GM12878 (cell line): ENCODE measurements at regions not wholly inside any gene's neighbourhood (a gene's known extent, or its start where the extent isn't known, plus 50 kb on each side); places are given as distances from the start of the nearest gene placed in this dataset.

Source experiments
- ATAC-seq: fragments of 200-7000 bp; cut with Tn5 transposase; 3 replicates; pipeline ENCODE4 v1.9.1; 2020; ENCODE audit warnings: mild to moderate bottlenecking, moderate library complexity
- BruUV-seq: library from RNA; stranded (reverse); fragments of 400-500 nt; replicated peaks from 2 replicates; lab custom pipeline; 2021; lab: Mats Ljungman, UMichigan
- CTCF ChIA-PET: fragments of 300-600 bp; sonication (Branson Sonifier 250); formaldehyde crosslinking; extraction: SDS; loops from one replicate; lab custom pipeline; 2021; ENCODE audit warnings: inconsistent platforms; lab: Yijun Ruan, JAX
- POLR2A ChIA-PET: fragments of 350-600 bp; formaldehyde crosslinking; extraction: SDS; loops from one replicate; lab custom pipeline; 2021; ENCODE audit warnings: inconsistent platforms; lab: Charles Lee
- RAD21 ChIA-PET: fragments of 300-600 bp; sonication (Branson Sonifier 250); formaldehyde crosslinking; loops from one replicate; lab custom pipeline; 2023; ENCODE audit warnings: antibody characterized with exemption; ENCODE audit not compliant: unreplicated experiment; lab: Charles Lee
- SMC1A ChIA-PET: fragments of 300-600 bp; sonication (Branson Sonifier 250); formaldehyde crosslinking; loops from one replicate; lab custom pipeline; 2023; ENCODE audit not compliant: unreplicated experiment, uncharacterized antibody; lab: Charles Lee
- DNase-seq: peaks from one replicate; pipeline ENCODE4 v3.0.0-alpha.2; 2011; ENCODE audit warnings: low read depth, low spot score
- FAIRE-seq: peaks from 3 replicates; lab custom pipeline; 2011; peaks lifted over from hg19 to GRCh38; lab: Jason Lieb, UNC
- H2AFZ ChIP-seq: 2 replicates; pipeline ENCODE4 v1.6.0; 2011; ENCODE audit warnings: low read depth, low read length, control low read depth; ENCODE audit not compliant: control insufficient read depth
- H3K27ac ChIP-seq: 2 replicates; pipeline ENCODE4 v1.5.1; 2011; ENCODE audit warnings: control low read depth; ENCODE audit not compliant: control insufficient read depth, insufficient read depth
- H3K27me3 ChIP-seq, 2 experiments: replicated peaks in 1 of 2; 2 replicates each; pipeline versions ENCODE4 v1.6.0 to v1.6.1; 2011; ENCODE audit warnings: low read length in 1 of 2; ENCODE audit not compliant: control insufficient read depth in 2 of 2, insufficient read depth in 2 of 2
- H3K36me3 ChIP-seq, 2 experiments: 2 replicates each; pipeline ENCODE4 v1.5.1; 2011; ENCODE audit warnings: low read length in 1 of 2; ENCODE audit not compliant: control insufficient read depth in 2 of 2, insufficient read depth in 2 of 2
- H3K4me1 ChIP-seq: 2 replicates; pipeline ENCODE4 v1.6.1; 2011; ENCODE audit warnings: mild to moderate bottlenecking, low read length, moderate library complexity, mixed read lengths; ENCODE audit not compliant: control insufficient read depth, insufficient read depth
- H3K4me2 ChIP-seq: 2 replicates; pipeline ENCODE4 v1.6.0; 2011; ENCODE audit warnings: control low read depth; ENCODE audit not compliant: control insufficient read depth, insufficient read depth
- H3K4me3 ChIP-seq: fragments of 200-600 bp; sonication (generic); 2 replicates; pipeline ENCODE4 v1.5.1; 2016
- H3K79me2 ChIP-seq: 2 replicates; pipeline ENCODE4 v1.6.0; 2011; ENCODE audit warnings: low read length; ENCODE audit not compliant: control insufficient read depth, insufficient read depth
- H3K9ac ChIP-seq: 2 replicates; pipeline ENCODE4 v1.8.0; 2011; ENCODE audit warnings: low read length, control low read depth, mixed read lengths; ENCODE audit not compliant: control insufficient read depth, insufficient read depth
- H3K9me3 ChIP-seq: replicated peaks from 3 replicates; pipeline ENCODE4 v1.5.1; 2011; ENCODE audit warnings: mild to moderate bottlenecking, low read length; ENCODE audit not compliant: control insufficient read depth, insufficient read depth
- H4K20me1 ChIP-seq: 2 replicates; pipeline ENCODE4 v1.6.0; 2011; ENCODE audit not compliant: control insufficient read depth, insufficient read depth
- CREM ChIP-seq: IDR thresholded peaks from 2 replicates; pipeline ENCODE4 v1.6.1; 2014; ENCODE audit warnings: antibody characterized with exemption, low read depth
- CUX1 ChIP-seq: IDR thresholded peaks from 2 replicates; pipeline ENCODE4 v1.6.1; 2012; ENCODE audit warnings: improper control_type of control experiment, low read depth, low read length; ENCODE audit not compliant: insufficient replicate concordance
- E2F4 ChIP-seq: IDR thresholded peaks from 2 replicates; pipeline ENCODE4 v1.6.1; 2012; ENCODE audit warnings: low read depth, low read length, improper control_type of control experiment
- IKZF2 ChIP-seq, 2 experiments: fragments of 450-650 bp; IDR thresholded peaks; 2 replicates each; pipeline ENCODE4 v1.6.1; 2017; ENCODE audit warnings: mild to moderate bottlenecking in 2 of 2, moderate library complexity in 2 of 2
- JUNB ChIP-seq: IDR thresholded peaks from 2 replicates; pipeline ENCODE4 v1.6.1; 2016; ENCODE audit warnings: antibody characterized with exemption, mild to moderate bottlenecking
- SIN3A ChIP-seq: IDR thresholded peaks from 2 replicates; pipeline ENCODE4 v1.6.1; 2012; ENCODE audit warnings: low read depth, low read length, improper control_type of control experiment
- SREBF1 ChIP-seq: IDR thresholded peaks from 2 replicates; pipeline ENCODE4 v1.6.1; 2012; ENCODE audit warnings: mild to moderate bottlenecking, low read length
- WRNIP1 ChIP-seq: IDR thresholded peaks from 2 replicates; pipeline ENCODE4 v1.6.1; 2011; ENCODE audit warnings: low read depth, low read length, improper control_type of control experiment, borderline replicate concordance
- WGBS: methylation state at CpG from one replicate; pipeline ENCODE4 v1.1.6; 2016; ENCODE audit warnings: low lambda C conversion rate; ENCODE audit not compliant: insufficient replicate concordance, insufficient coverage; ENCODE audit errors: missing lambda C conversion rate; 5-methylcytosine and 5-hydroxymethylcytosine counted together
- in situ Hi-C: fragments of 300-500 bp; cut with MboI; formaldehyde crosslinking; loops from 9 replicates; pipeline ENCODE4 v1.14.3; 2018; ENCODE audit warnings: mixed read lengths
- intact Hi-C: fragments of 100-400 bp; cut with micrococcal nuclease; formaldehyde crosslinking; loops from one replicate; pipeline ENCODE4 v1.14.2; 2022; ENCODE audit not compliant: unreplicated experiment
- TF ChIP-seq, protein P1 (sequence below): fragments of 450-650 bp; IDR thresholded peaks from 2 replicates; pipeline ENCODE4 v1.6.1; 2017; ENCODE audit warnings: antibody characterized with exemption, mild to moderate bottlenecking, moderate library complexity

DNA sequence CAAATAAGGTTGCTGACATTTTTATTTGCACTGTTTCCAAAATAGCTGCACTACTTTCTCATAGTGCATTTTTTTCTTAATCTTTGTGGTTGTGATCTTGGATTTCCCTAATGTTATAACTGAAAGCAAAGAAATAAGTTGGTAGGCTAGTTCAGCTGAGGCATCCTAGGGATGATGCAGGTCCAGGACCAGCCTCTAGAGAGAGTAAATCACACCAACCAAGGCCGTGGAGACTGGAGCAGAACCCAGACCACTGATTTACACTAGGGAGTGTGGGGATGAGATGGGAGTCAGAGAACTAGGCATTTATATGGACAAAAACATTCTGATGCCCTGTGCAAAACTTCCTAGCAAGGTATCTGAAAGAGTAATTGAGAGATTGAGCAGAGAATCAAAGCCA is 104.5 kb downstream of the URB2 start:
- H3K27ac ChIP-seq = no peak overlapping the region
- ChIA-PET SMC1A (no interaction called here), POLR2A (no interaction called here), CTCF (interaction anchor here (5.1 kb wide), 1 partner anchor 16 kb away, joined by 18 read pairs; no protein-coding TSS in a partner anchor), RAD21 (no interaction called here)
- no peak for FAIRE-seq
- no peaks in the 10 kb centered on the region for H3K79me2 ChIP-seq
- intact Hi-C loops = no loop called here
- no peak for ATAC-seq
- H3K36me3 ChIP-seq = no peaks in the 10 kb centered on the region
- H3K4me2 ChIP-seq = no peak overlapping the region
- BruUV-seq = no TSS peak
- 0% methylated on average over 1 of the region's 1 CpG for WGBS
- no peak overlapping the region for H2AFZ ChIP-seq
- no peaks in the 10 kb centered on the region for H3K9me3 ChIP-seq
- H3K9ac ChIP-seq = no peak overlapping the region
- TF ChIP-seq JUNB (no peak), IKZF2 (IDR thresholded peaks at IDR 0.05) (no peak), SREBF1 (no peak)
- TF ChIP-seq, protein P1, sequence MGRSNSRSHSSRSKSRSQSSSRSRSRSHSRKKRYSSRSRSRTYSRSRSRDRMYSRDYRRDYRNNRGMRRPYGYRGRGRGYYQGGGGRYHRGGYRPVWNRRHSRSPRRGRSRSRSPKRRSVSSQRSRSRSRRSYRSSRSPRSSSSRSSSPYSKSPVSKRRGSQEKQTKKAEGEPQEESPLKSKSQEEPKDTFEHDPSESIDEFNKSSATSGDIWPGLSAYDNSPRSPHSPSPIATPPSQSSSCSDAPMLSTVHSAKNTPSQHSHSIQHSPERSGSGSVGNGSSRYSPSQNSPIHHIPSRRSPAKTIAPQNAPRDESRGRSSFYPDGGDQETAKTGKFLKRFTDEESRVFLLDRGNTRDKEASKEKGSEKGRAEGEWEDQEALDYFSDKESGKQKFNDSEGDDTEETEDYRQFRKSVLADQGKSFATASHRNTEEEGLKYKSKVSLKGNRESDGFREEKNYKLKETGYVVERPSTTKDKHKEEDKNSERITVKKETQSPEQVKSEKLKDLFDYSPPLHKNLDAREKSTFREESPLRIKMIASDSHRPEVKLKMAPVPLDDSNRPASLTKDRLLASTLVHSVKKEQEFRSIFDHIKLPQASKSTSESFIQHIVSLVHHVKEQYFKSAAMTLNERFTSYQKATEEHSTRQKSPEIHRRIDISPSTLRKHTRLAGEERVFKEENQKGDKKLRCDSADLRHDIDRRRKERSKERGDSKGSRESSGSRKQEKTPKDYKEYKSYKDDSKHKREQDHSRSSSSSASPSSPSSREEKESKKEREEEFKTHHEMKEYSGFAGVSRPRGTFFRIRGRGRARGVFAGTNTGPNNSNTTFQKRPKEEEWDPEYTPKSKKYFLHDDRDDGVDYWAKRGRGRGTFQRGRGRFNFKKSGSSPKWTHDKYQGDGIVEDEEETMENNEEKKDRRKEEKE = no peak
- TF ChIP-seq, all 136 proteins: peak for 0
- Histone ChIP-seq H3K4me1 (no peaks in the 10 kb centered on the region), H3K27me3 (no peaks in the 10 kb centered on the region; a peak in 2 of 4 replicates), H3K4me3 (no peak overlapping the region), H4K20me1 (no peaks in the 10 kb centered on the region)
- in situ Hi-C loops = no loop called here
- no peak for DNase-seq

DNA sequence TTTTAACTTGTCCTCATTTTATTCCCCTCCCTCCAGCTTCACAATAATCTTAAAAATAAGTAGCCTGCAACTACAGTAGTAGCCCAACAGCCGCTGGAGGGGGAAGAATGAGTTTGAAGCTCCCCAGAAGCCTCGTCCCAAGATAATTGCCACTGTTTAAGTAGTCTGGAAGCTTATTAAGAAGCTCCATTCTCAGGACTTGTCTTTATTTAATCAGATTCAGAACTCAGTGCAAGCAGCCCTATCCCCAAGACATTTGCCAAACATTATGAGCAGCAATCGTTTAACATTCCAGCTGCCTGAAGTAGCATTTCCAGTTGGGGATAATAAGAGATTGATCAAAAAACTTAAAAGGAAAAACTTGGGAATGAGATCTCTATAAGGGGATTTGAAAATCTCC is 106.0 kb downstream of the URB2 start:
- no peaks in the 10 kb centered on the region for H3K79me2 ChIP-seq
- H3K27ac ChIP-seq = no peak overlapping the region
- no peaks in the 10 kb centered on the region; a peak in 2 of 4 replicates for H3K27me3 ChIP-seq
- no peaks in the 10 kb centered on the region for H4K20me1 ChIP-seq
- ChIA-PET CTCF (interaction anchor here (5.1 kb wide), 1 partner anchor 17 kb away, joined by 18 read pairs; no protein-coding TSS in a partner anchor), POLR2A (no interaction called here), RAD21 (no interaction called here), SMC1A (interaction anchor here (1.1 to 2.0 kb wide), 3 partner anchors 17 to 577 kb away, joined by 3 to 6 read pairs (median 3); no protein-coding TSS in a partner anchor)
- ATAC-seq = no peak
- 0% methylated on average over 3 of the region's 3 CpGs for WGBS
- H3K9ac ChIP-seq = no peak overlapping the region
- no peaks in the 10 kb centered on the region for H3K36me3 ChIP-seq
- no peak for FAIRE-seq
- no peaks in the 10 kb centered on the region; the same call in 2 of the 3 replicates for H3K9me3 ChIP-seq
- no peak overlapping the region for H2AFZ ChIP-seq
- H3K4me2 ChIP-seq = no peak overlapping the region
- no peaks in the 10 kb centered on the region for H3K4me1 ChIP-seq
- in situ Hi-C loops = no loop called here
- DNase-seq = no peak
- intact Hi-C loops = no loop called here
- no peak overlapping the region for H3K4me3 ChIP-seq
- no TSS peak for BruUV-seq
- no peak for TF ChIP-seq SIN3A
- no peak for TF ChIP-seq E2F4
- TF ChIP-seq CUX1 = no peak
- TF ChIP-seq WRNIP1 = no peak
- TF ChIP-seq CREM = no peak
